ENCODE measurements at regions not wholly inside any gene's neighbourhood (a gene's known extent, or its start where the extent isn't known, plus 50 kb on each side); places are given as distances from the start of the nearest gene placed in this dataset.

GRCh38 chr3:132838477-132838876 lies 116.3 kb upstream of the NPHP3 start:
- Histone ChIP-seq H3K4me3 (ENCODE audit: low read depth, low read length) (no peak overlapping the region), H3K36me3 (ENCODE audit: control insufficient read depth, insufficient read depth, low read length) (no peaks in the 10 kb centered on the region), H3K27me3 (ENCODE audit: control insufficient read depth, insufficient read depth, low read length) (no peaks in the 10 kb centered on the region)
- DNase-seq (ENCODE audit: low read depth) = no peak
- no peak for TF ChIP-seq CTCF (IDR thresholded peaks at IDR 0.05; ENCODE audit: insufficient read depth, low read length, poor library complexity, severe bottlenecking)

- no peak for DNase-seq (ENCODE audit: low read depth)
- no peak for TF ChIP-seq CTCF (IDR thresholded peaks at IDR 0.05; ENCODE audit: insufficient read depth, low read length, poor library complexity, severe bottlenecking)
- Histone ChIP-seq H3K4me3 (ENCODE audit: low read depth, low read length) (no peak overlapping the region), H3K36me3 (ENCODE audit: control insufficient read depth, insufficient read depth, low read length) (no peaks in the 10 kb centered on the region), H3K27me3 (ENCODE audit: control insufficient read depth, insufficient read depth, low read length) (no peaks in the 10 kb centered on the region)
Observed at GRCh38 chr3:132837615-132838014, 115.4 kb upstream of the NPHP3 start.

GRCh38 chr3:132834356-132834755 lies 112.1 kb upstream of the NPHP3 start:
- no peaks in the 10 kb centered on the region for H3K27me3 ChIP-seq (ENCODE audit: control insufficient read depth, insufficient read depth, low read length)

GRCh38 chr3:132829101-132829500 lies 106.9 kb upstream of the NPHP3 start:
- TF ChIP-seq CTCF (IDR thresholded peaks at IDR 0.05; ENCODE audit: insufficient read depth, low read length, poor library complexity, severe bottlenecking) = no peak
- H3K27me3 ChIP-seq (ENCODE audit: control insufficient read depth, insufficient read depth, low read length) = no peaks in the 10 kb centered on the region
- DNase-seq (ENCODE audit: low read depth) = no peak
- H3K36me3 ChIP-seq (ENCODE audit: control insufficient read depth, insufficient read depth, low read length) = no peaks in the 10 kb centered on the region
- H3K4me3 ChIP-seq (ENCODE audit: low read depth, low read length) = no peak overlapping the region

More at GRCh38 chr3:132834356-132834755, 112.1 kb upstream of the NPHP3 start:
- Histone ChIP-seq H3K36me3 (ENCODE audit: control insufficient read depth, insufficient read depth, low read length) (no peaks in the 10 kb centered on the region), H3K4me3 (ENCODE audit: low read depth, low read length) (no peak overlapping the region)
- TF ChIP-seq CTCF (IDR thresholded peaks at IDR 0.05; ENCODE audit: insufficient read depth, low read length, poor library complexity, severe bottlenecking) = no peak
- DNase-seq (ENCODE audit: low read depth) = no peak

- Histone ChIP-seq H3K27me3 (ENCODE audit: control insufficient read depth, insufficient read depth, low read length) (no peaks in the 10 kb centered on the region), H3K4me3 (ENCODE audit: low read depth, low read length) (no peak overlapping the region), H3K36me3 (ENCODE audit: control insufficient read depth, insufficient read depth, low read length) (no peaks in the 10 kb centered on the region)
- TF ChIP-seq CTCF (IDR thresholded peaks at IDR 0.05; ENCODE audit: insufficient read depth, low read length, poor library complexity, severe bottlenecking) = no peak
- no peak for DNase-seq (ENCODE audit: low read depth)
Observed at GRCh38 chr3:132822837-132823236, 100.6 kb upstream of the NPHP3 start.

- H3K4me3 ChIP-seq (ENCODE audit: low read depth, low read length) = no peak overlapping the region
- TF ChIP-seq CTCF (IDR thresholded peaks at IDR 0.05; ENCODE audit: insufficient read depth, low read length, poor library complexity, severe bottlenecking) = no peak
- no peak for DNase-seq (ENCODE audit: low read depth)
- H3K27me3 ChIP-seq (ENCODE audit: control insufficient read depth, insufficient read depth, low read length) = no peaks in the 10 kb centered on the region
- no peaks in the 10 kb centered on the region for H3K36me3 ChIP-seq (ENCODE audit: control insufficient read depth, insufficient read depth, low read length)
Observed at GRCh38 chr3:132822266-132822665, 100.1 kb upstream of the NPHP3 start.
